HG02938 (cell line): ENCODE measurements at regions not wholly inside any gene's neighbourhood (a gene's known extent, or its start where the extent isn't known, plus 50 kb on each side); places are given as distances from the start of the nearest gene placed in this dataset.
A peak's percentile ranks its signal among the peaks of the same experiment; 100 is the strongest.
"Not testable (repeated sequence)": the region's sequence is repeated elsewhere in the genome, so short reads cannot be mapped to it uniquely, and the experiment has no call there.

Experiments used
- ATAC-seq: cut with Tn5 transposase; IDR thresholded peaks from one replicate; pipeline ENCODE4 v1.9.1; 2021; ENCODE audit warnings: mild to moderate bottlenecking, moderate library complexity; ENCODE audit not compliant: unreplicated experiment

DNA sequence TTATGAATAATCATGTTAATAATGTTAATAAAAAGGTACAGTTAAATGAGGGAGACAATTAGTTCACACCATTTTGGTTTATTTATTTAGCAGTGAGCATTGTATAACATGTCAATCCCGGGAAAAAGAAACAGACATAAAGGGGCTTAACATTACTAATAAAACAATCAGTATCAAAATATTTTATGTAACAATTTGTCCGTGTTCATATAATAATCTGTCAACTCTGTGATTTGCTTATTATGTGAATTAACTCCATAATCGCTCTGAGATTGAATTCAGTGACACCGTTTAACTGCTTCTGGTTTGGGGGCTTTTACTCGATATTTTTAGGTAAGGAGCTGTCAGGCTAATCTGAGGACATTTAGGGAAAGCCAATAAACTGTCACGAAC is 95.8 kb upstream of the HMGA2 start:
- ATAC-seq = no peak

DNA sequence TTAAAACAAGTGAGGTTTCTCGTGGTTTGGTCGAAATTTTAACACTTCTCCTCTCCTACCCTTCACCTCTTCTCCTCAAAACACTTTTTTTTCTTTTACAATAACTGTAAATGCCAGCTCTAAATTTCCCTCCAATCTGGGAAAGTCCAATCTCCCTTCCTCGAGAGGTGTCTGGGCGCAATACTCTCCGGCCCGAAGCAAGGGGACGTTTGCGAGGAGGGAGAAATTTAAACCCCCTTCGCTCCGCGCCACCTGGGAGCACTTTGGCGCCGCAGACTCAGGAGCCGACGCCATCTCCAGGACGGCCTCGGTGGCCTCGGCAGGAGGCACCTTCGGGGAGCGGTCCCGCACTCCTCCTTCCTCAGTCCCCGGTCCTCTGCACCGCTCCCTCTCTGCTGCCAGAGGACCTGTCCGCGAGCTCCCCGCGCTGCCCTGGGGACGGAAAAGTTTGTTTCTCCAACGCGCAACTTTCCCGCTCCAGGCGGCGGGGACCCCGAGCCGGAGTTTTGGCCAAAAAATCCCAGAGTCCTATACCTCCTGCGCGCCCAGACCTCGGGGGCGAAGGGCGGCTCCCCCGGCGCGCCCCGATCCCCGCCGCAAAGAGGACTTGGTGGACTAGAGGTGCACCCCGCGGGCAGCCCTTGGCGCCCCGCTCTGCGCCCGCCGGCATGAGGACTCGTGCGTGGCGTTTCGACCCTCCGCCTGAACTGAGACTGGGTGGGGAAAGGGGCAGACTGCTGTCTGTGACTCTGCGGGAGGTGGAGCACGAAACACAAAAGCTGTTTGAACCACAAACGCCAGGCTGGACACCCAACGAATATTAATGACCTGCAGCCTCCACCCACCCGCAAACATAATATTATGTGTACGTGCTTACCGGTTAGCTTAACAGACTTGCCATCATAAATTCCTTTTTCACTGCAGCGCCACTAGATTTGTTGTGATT is 95.2 kb upstream of the HMGA2 start:
- ATAC-seq = no peak

DNA sequence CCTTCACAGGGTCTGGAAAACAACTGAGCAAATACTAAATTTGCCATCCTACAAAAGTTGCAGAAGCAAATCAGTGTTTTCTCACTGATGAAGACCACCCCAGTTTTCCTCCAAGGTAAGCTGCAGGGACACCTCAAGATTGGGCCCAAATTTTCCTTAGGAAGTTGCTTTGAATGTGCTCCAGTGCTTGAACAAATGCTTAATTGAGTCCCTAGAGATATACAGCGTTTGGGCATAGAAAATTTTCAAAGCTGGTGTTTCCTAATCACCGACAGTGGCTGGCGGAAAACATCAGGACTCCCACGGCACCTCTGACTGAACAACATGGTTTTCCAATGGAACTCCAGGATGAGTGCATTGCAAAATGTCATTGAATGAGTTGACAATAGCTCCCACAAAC is 92.5 kb upstream of the HMGA2 start:
- ATAC-seq = no peak

DNA sequence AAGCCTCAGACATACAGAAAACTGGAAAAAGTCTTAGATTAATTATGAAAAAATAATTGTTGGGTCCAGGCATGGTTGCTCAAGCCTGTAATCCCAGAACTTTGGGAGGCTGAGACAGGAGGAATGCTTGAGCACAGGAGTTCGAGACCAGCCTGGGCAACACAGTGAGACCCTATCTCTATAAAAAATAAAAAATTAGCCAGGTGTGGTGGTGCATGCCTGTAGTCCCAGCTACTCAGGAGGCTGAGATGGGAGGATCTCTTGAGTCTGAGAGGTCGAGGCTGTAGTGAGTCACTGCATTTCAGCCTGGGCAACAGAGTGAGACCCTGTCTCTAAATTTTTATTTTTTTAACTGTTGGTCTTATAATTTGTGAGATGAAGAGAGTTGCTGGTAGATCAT is 90.6 kb upstream of the HMGA2 start:
- not testable (repeated sequence) for ATAC-seq

GRCh38 chr12:65734226-65734625 is 90.1 kb upstream of the HMGA2 start:
- ATAC-seq = no peak

DNA sequence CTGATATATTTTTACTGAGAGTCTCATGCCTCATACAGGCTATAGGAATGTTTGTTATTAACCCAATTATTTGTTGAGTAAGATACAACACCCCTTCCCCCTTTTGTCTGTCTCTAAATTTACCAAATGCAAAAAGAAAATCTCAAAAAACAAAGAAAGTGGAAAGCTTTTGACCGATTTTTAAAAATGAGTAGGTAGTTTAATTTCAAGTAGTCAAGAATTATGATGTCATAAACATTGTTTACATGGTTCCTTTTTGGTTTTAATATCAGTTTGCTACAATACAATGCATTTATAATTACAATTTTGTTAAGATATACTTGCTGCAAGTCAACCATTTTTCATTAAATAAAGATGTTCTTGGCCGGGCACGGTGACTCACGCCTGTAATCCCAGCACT is 84.7 kb upstream of the HMGA2 start:
- ATAC-seq = no peak

DNA sequence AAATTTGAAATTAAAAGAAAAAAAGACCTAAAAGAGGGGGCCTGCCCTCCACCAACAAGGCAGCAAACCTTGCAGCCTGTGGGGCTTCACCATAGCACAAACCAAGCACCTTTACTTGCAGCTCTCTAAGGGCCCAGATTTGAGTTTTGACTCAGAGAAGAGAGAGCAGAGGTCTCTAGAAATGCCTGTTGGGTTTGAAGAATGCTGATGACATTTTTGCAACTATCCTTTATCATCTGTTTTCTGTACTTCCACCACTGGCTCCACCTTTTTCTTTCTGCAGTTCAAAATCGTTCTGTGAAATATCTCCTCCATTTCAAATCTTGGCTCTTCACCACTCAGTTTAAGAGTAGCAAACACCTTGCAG is 83.8 kb upstream of the HMGA2 start:
- peak; percentile 7 for ATAC-seq

GRCh38 chr12:65740873-65741600 is 83.2 kb upstream of the HMGA2 start:
- ATAC-seq = peak; percentile 61

DNA sequence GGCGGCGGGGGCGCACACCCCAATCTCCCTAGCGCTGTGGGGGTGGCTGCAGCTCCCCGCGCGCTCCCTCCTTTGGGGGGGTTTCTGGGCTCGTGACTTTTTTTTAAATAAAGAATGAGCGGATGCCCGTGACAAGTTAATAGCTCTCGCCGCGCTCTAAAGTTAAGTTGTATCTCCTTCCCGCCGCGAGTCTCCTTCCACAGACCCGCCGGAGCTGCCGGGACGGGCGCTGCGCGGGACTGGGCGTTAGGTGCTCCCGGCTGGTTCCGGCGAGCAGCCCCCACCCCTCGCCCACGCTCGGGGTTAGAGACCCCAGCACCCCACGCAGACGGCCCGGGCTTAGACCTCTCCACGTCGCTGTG is 82.6 kb upstream of the HMGA2 start:
- ATAC-seq = peak; percentile 20

DNA sequence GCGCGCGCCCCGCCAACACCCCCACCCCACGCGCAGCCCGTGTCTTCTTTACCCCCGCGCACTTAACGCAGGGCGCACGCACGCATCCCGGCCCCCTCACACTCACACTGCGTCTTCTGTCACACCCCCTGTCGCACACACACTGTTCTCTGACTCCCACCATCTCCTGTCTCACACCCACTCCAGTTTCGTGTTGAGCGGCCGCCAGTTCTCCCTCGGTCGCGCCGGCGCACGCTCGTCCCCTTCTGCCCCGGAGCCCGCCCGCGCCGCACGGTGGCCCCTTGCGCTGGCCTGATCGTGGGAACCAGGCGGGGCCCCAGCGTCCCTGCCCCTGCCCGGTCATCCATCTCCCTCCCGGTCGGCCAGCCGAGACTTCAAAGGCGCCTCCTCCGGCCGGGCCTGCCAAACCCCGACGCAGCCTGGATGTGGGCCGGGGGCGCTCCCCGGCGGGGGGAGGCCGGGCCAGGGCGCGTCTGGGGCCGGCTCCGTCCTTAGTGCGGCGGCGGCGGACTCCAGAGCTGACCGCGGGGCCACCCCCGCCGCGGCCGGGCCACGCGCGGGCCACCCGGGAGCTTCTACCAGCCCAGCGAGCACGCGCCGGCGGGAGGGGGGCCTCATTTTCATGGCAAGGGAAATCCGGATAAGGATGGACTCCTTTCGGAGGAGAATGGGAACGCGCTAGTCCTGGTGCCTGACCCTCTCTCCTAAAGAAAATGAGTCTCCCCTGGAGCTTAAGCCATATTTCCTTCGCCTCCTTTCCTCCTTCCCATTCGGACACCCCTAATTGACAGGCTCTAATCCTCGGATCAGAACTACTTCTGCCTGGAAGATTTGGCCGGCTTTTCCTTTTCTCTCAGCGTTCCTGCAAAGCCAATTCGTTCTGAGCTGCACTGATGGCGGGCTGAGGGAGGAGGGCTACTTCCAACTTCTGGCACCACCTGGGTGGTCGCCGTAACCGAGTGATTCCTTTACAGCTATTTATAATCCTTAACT is 82.0 kb upstream of the HMGA2 start:
- peak; percentile 17 for ATAC-seq

- not testable (repeated sequence) for ATAC-seq
Observed at GRCh38 chr12:65744236-65744840, 79.9 kb upstream of the HMGA2 start.

DNA sequence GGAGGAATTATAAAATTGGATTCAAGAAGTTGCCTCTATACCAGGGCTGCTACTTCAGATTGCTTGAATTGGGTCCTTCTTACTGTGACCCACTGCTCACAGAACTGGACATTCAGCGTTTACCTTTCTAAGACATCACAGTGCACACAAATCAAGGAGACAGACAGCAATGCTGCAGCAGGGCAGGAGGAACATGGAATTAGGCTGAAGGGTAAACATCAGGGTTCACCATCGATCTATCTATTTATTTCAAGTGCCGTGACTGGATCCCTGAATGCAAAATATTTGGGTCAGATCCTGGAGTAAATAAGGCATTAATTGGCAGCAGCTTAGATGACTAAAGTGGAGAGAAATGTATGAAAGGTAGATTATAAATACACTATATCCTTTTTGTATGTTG is 76.9 kb upstream of the HMGA2 start:
- ATAC-seq = no peak

DNA sequence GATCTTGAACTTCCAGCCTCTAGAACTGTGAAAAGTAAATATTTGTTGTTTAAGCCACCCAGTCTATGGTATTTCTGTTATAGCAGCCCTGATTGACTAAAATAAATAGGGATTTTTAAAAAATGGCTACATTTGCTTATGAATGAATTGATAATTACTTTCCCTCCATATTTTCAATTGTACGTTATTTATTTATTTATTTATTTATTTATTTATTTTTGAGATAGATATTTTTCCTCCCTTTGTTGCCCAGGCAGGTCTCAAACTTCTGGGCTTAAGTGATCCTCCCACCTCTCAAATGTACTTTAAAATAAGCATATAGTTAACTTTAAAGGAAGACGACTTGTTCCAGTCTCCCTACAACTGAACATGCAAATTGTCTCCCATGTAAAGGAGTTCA is 76.0 kb upstream of the HMGA2 start:
- no peak for ATAC-seq

DNA sequence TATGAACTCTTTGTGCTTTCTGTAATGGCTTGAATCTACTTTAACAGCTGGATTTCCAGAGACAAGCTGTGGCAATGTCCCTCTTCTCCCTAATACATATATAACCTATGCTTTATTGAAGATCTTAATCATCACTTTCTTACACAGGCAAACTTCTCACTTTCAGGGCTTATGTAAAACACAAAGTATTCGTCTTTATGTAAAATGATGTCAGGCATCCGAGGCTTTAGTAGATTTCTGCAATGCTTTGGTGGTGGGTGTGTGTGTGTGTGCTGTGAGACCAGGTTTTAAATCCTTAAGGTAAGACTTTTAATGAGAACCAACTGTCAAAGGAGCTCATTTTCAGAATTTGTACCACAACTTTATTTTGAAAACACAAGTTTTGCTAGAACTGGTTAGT is 70.0 kb upstream of the HMGA2 start:
- ATAC-seq = no peak

GRCh38 chr12:65754744-65755595 is 69.3 kb upstream of the HMGA2 start:
- ATAC-seq = no peak

- ATAC-seq = no peak
Observed at GRCh38 chr12:65755596-65755978, 68.7 kb upstream of the HMGA2 start.

DNA sequence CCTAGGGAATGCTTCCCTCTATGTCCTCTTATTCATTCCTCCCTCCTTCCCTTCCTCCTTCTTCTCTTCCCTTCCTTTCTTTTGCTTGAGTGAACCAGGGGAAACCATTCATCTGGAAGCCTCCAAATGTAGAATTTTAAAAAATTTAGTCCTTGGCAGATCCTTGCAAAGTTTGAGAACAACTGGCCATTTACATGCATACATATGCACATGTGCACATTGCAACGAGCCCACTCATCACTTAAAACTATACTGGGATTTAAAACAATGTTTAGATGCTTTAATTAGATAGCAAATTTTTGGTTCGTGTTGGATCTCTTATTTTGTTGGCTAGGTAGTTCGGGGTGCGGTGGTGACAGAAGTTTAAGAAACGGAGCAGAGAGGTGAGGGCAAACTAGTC is 68.0 kb upstream of the HMGA2 start:
- ATAC-seq = no peak

DNA sequence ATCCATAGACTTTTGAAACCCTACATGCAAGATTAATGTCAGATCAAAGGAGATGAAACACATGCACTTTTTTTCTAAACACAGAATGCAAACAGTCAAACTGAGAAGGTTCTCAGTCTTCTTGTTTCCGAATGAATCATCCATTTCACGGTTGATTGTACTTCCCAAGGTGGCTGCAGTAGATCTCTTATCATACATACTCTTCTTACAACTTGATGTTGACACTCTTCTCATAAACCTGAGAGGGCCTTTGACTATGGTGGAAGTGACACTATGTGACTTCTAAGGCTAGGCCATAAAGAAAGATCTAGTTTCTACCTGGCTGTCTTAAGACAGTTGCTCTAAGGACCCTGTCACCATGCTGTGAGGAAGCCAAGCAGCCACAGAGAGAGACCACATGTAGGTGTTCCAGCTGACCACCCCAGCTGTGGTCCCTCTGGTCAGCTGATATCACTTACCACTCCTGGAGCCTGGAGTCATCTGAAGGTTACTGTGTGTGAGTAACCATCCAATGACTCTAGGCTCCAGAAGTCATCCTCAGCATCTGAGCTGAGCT is 67.2 kb upstream of the HMGA2 start:
- ATAC-seq = peak; percentile 91

DNA sequence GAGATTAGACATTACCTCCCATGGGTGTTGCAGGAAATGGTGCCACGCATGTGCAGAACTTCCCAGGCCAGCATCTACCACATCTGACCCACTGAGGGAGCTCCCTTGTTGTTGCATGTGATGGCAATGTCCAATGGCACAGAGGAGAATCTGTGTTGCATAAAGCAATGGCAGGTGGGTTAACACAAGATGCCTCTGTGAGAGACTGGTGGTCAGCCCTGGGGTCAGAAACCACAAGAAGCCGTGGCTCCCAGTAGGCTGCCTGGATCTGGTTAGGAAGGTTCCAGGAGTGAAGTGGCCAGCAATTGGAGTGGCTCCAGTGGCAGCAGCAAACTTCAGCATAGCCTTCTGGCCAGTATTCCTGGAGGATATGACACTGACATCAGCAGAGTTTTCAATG is 65.9 kb upstream of the HMGA2 start:
- no peak for ATAC-seq

- no peak for ATAC-seq
Observed at GRCh38 chr12:65759735-65760134, 64.5 kb upstream of the HMGA2 start.
